Fibroblast of pulmonary artery (primary cell): ENCODE measurements at regions not wholly inside any gene's neighbourhood (a gene's known extent, or its start where the extent isn't known, plus 50 kb on each side); places are given as distances from the start of the nearest gene placed in this dataset.

ENCODE experiments used
- DNase-seq: peaks from one replicate; pipeline ENCODE4 v3.0.0-alpha.2; 2010; ENCODE audit warnings: low read depth
- H3K4me3 ChIP-seq: replicated peaks from 2 replicates; pipeline ENCODE4 v1.5.1; 2011; ENCODE audit warnings: low read depth, mild to moderate bottlenecking, control low read depth, low read length, moderate library complexity
- CTCF ChIP-seq: IDR thresholded peaks from 2 replicates; pipeline ENCODE4 v1.5.1; 2011; ENCODE audit warnings: mild to moderate bottlenecking, control low read depth, low read length, inconsistent platforms; ENCODE audit errors: missing control alignments

GRCh38 chr4:62917649-62918048 is 1491.6 kb downstream of the TECRL start:
- no peak for DNase-seq
- TF ChIP-seq CTCF = no peak
- no peak overlapping the region for H3K4me3 ChIP-seq

- DNase-seq = no peak
- TF ChIP-seq CTCF = no peak
- H3K4me3 ChIP-seq = no peak overlapping the region
Observed at GRCh38 chr4:62914758-62915157, 1494.5 kb downstream of the TECRL start.

- TF ChIP-seq CTCF = no peak
- no peak overlapping the region for H3K4me3 ChIP-seq
- no peak for DNase-seq
Observed at GRCh38 chr4:62913065-62913464, 1496.2 kb downstream of the TECRL start.

- TF ChIP-seq CTCF = no peak
- no peak for DNase-seq
- no peak overlapping the region for H3K4me3 ChIP-seq
Observed at GRCh38 chr4:62912531-62912930, 1496.7 kb downstream of the TECRL start.

GRCh38 chr4:62909238-62909637 is 1500.0 kb downstream of the TECRL start:
- no peak for TF ChIP-seq CTCF
- H3K4me3 ChIP-seq = no peak overlapping the region
- no peak for DNase-seq

- H3K4me3 ChIP-seq = no peak overlapping the region
- no peak for TF ChIP-seq CTCF
- DNase-seq = no peak
Observed at GRCh38 chr4:62901101-62901500, 1508.1 kb downstream of the TECRL start.

GRCh38 chr4:62899646-62900364 is 1509.4 kb downstream of the TECRL start:
- no peak for DNase-seq

More at GRCh38 chr4:62899646-62900364, 1509.4 kb downstream of the TECRL start:
- no peak overlapping the region for H3K4me3 ChIP-seq
- no peak for TF ChIP-seq CTCF
